ENCODE measurements at regions not wholly inside any gene's neighbourhood (a gene's known extent, or its start where the extent isn't known, plus 50 kb on each side); places are given as distances from the start of the nearest gene placed in this dataset.

DNA sequence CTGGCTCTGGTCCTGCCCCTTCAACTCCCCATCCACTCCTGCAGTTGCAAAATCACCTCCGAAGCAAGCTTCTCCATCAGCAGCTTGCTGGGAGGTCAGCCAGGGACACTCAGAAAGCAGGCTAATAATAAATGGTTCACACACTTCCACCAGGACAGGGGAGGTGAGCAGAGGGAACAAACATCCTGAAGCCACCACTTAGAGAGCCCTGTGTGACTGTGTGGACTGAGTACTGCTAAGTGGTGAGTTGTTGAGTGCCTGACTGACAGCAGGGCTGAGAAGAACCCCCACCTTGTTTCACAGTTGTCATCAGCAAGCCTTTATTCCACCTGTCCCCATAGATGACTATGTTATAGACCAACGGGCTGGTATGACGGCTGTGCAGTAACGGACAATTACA lies 213.9 kb downstream of the CBLN1 start:
- POLR2A ChIA-PET = no interaction called here
- Histone ChIP-seq H3K4me3 (ENCODE audit: low read length) (no peak overlapping the region), H3K27me3 (ENCODE audit: insufficient read depth, low read length, poor library complexity, severe bottlenecking) (no peaks in the 10 kb centered on the region), H3K9me3 (ENCODE audit: low read length) (no peaks in the 10 kb centered on the region), H3K27ac (ENCODE audit: low read depth, low read length) (no peak overlapping the region), H3K36me3 (ENCODE audit: insufficient read depth, low read length) (no peaks in the 10 kb centered on the region), H3K4me1 (ENCODE audit: insufficient read depth, low read length) (no peaks in the 10 kb centered on the region)
- Mint-ChIP-seq H3K27ac (no peak overlapping the region), H3K27me3 (no peaks in the 10 kb centered on the region), H3K4me3 (no peak overlapping the region), H3K4me1 (no peaks in the 10 kb centered on the region), H3K36me3 (no peaks in the 10 kb centered on the region), H3K9me3 (peaks cover 0 to 15% (median 2%) of the 10 kb centered on the region in 5 donors)
- no peak for DNase-seq
- CTCF ChIA-PET = no interaction called here

DNA sequence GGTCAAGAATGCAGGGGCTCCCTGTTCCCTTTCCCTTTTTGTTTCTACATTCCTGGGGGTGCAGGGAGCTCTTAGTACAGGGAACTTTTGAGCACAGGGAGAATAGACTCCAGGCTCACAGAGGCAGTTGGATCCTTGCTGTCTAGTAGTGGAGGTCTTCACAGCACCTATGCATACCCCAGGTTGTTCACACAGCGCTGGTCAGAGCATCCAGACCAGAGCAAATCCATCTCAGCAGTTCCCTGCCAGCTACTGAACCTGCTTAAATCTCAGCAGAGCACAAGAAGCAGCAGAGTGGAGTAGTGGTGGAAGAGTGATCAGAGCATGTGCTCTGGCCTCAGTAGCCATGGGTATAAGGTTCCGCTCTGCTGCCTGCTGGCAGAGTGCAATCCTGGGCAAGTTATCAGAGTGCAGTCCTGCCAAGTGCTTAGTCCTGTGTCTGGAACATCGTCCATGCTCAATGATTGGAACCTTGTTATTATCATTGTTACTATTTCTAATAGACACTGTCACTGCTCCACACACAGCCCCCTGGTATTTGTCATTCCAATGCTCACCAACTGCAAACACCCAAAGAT lies 220.4 kb downstream of the CBLN1 start:
- no peak overlapping the region for H3K27ac Mint-ChIP-seq
- CTCF ChIA-PET = interaction anchor here (0.8 kb wide), 1 partner anchor 48 kb away, joined by 3 read pairs; no protein-coding TSS in a partner anchor

DNA sequence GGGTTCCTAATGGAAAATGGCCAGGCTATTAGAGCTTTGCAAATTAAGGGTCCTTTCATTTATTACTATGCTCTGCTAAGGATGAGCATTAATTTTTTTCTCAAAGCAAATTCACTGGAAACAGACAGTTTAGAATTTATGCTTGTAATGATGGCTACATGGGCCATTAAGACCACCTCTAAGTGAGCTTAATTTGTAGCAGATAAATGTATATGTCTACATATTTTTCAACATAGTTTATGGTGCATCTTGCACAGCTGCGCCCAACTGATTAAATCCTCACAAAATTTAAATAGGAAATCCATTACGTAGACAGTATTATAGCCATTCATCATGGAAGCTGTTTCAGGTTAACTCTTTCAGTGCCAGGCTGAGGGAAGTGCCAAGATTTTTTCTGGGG lies 220.9 kb downstream of the CBLN1 start:
- Histone ChIP-seq H3K36me3 (ENCODE audit: insufficient read depth, low read length) (no peaks in the 10 kb centered on the region), H3K27me3 (ENCODE audit: insufficient read depth, low read length, poor library complexity, severe bottlenecking) (no peaks in the 10 kb centered on the region), H3K4me1 (ENCODE audit: insufficient read depth, low read length) (no peaks in the 10 kb centered on the region), H3K4me3 (ENCODE audit: low read length) (no peak overlapping the region), H3K9me3 (ENCODE audit: low read length) (no peaks in the 10 kb centered on the region), H3K27ac (ENCODE audit: low read depth, low read length) (no peak overlapping the region)
- no peak overlapping the region for H3K27ac Mint-ChIP-seq
- POLR2A ChIA-PET = no interaction called here
- no peaks in the 10 kb centered on the region for H3K4me1 Mint-ChIP-seq
- no peak for DNase-seq
- no peak overlapping the region for H3K4me3 Mint-ChIP-seq
- H3K9me3 Mint-ChIP-seq = peaks cover 0 to 9% (median 0%) of the 10 kb centered on the region in 5 donors
- CTCF ChIA-PET = interaction anchor here (0.8 kb wide), 1 partner anchor 47 kb away, joined by 3 read pairs; no protein-coding TSS in a partner anchor
- no peaks in the 10 kb centered on the region for H3K27me3 Mint-ChIP-seq
- no peaks in the 10 kb centered on the region for H3K36me3 Mint-ChIP-seq

More for the DNA sequence above, 220.4 kb downstream of the CBLN1 start:
- H3K4me1 ChIP-seq (ENCODE audit: insufficient read depth, low read length) = no peaks in the 10 kb centered on the region
- Mint-ChIP-seq H3K4me3 (no peak overlapping the region), H3K36me3 (no peaks in the 10 kb centered on the region), H3K27me3 (no peaks in the 10 kb centered on the region), H3K4me1 (no peaks in the 10 kb centered on the region), H3K9me3 (peaks cover 0 to 9% (median 0%) of the 10 kb centered on the region in 5 donors)
- no peak overlapping the region for H3K27ac ChIP-seq (ENCODE audit: low read depth, low read length)
- no peaks in the 10 kb centered on the region for H3K36me3 ChIP-seq (ENCODE audit: insufficient read depth, low read length)
- no peak for DNase-seq
- no peaks in the 10 kb centered on the region for H3K9me3 ChIP-seq (ENCODE audit: low read length)
- H3K4me3 ChIP-seq (ENCODE audit: low read length) = no peak overlapping the region
- no peaks in the 10 kb centered on the region for H3K27me3 ChIP-seq (ENCODE audit: insufficient read depth, low read length, poor library complexity, severe bottlenecking)
- POLR2A ChIA-PET = no interaction called here

DNA sequence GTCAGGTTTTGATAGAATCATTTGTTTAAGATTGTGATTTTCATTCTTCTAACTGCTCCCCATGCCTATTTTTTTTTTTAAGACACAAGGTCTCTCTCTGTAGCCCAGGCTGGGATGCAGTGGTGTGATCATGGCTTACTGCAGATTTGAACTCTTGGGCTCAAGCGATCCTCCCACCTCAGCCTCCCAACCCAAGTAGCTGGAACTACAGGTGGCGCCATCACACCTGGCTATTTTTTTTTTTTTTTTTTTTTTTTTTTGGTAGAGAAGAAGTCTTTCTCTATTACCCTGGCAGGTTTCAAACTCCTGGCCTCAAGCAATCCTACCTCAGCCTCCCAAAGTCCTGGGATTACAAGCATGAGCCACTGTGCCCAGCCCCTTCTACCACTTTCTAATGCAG lies 223.3 kb downstream of the CBLN1 start:
- Mint-ChIP-seq H3K27ac (no peak overlapping the region), H3K4me1 (no peaks in the 10 kb centered on the region), H3K36me3 (no peaks in the 10 kb centered on the region), H3K27me3 (no peaks in the 10 kb centered on the region), H3K9me3 (peaks cover 0 to 2% (median 0%) of the 10 kb centered on the region in 5 donors), H3K4me3 (no peak overlapping the region)
- CTCF ChIA-PET = no interaction called here
- H3K9me3 ChIP-seq (ENCODE audit: low read length) = no peaks in the 10 kb centered on the region
- no peak for DNase-seq
- POLR2A ChIA-PET = no interaction called here
- H3K27ac ChIP-seq (ENCODE audit: low read depth, low read length) = no peak overlapping the region
- no peaks in the 10 kb centered on the region for H3K27me3 ChIP-seq (ENCODE audit: insufficient read depth, low read length, poor library complexity, severe bottlenecking)
- no peaks in the 10 kb centered on the region for H3K4me1 ChIP-seq (ENCODE audit: insufficient read depth, low read length)
- no peak overlapping the region for H3K4me3 ChIP-seq (ENCODE audit: low read length)
- no peaks in the 10 kb centered on the region for H3K36me3 ChIP-seq (ENCODE audit: insufficient read depth, low read length)

DNA sequence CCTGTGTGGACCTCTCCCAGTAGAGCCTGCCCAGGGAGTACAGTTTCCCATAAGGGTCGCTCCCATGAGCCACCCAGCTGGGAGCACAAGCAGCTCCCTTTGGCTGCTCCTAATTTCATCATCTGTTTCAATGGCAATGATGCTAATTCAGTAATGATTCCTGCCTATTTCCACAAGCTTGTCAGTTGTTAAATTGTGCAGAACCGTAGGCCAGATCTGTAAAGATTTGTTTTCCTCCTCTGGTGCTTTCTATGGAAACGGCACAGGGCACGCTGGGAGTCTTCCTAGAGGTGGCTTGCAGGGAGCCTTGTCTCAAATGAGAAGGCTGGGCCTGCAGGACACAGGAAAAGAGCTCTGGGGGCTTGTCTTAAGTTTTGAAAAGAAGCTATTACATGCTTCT lies 223.7 kb downstream of the CBLN1 start:
- Mint-ChIP-seq H3K27me3 (no peaks in the 10 kb centered on the region), H3K27ac (no peak overlapping the region), H3K4me3 (no peak overlapping the region), H3K4me1 (no peaks in the 10 kb centered on the region), H3K36me3 (no peaks in the 10 kb centered on the region), H3K9me3 (peaks cover 0 to 3% (median 0%) of the 10 kb centered on the region in 5 donors)
- ChIA-PET POLR2A (no interaction called here), CTCF (no interaction called here)
- no peak for DNase-seq
- no peaks in the 10 kb centered on the region for H3K9me3 ChIP-seq (ENCODE audit: low read length)
- no peaks in the 10 kb centered on the region for H3K4me1 ChIP-seq (ENCODE audit: insufficient read depth, low read length)
- H3K4me3 ChIP-seq (ENCODE audit: low read length) = no peak overlapping the region
- no peaks in the 10 kb centered on the region for H3K27me3 ChIP-seq (ENCODE audit: insufficient read depth, low read length, poor library complexity, severe bottlenecking)
- H3K27ac ChIP-seq (ENCODE audit: low read depth, low read length) = no peak overlapping the region
- no peaks in the 10 kb centered on the region for H3K36me3 ChIP-seq (ENCODE audit: insufficient read depth, low read length)

DNA sequence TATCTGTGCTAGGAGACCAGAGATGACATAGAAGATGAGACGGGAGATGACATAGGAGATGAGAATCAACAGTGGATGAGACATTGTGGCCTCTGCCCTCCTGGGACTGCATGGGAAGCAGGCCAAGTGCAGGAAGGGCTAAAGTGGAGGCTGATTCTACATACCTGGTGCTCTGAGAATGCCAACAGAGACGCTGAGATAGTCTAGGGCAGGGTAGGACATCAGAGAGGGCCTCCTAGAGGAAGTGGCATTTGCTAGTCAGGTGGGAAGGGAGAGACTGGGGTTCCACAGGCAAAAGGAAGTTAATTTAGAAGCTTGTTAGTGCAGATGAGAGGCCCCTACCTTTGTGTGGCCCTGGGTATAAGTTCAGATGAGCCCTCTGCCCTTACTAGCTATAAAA lies 224.2 kb downstream of the CBLN1 start:
- peaks cover 0 to 3% of the 10 kb centered on the region in 2 donors for H3K27me3 Mint-ChIP-seq
- no peak overlapping the region for H3K4me3 Mint-ChIP-seq
- H3K27ac ChIP-seq (ENCODE audit: low read depth, low read length) = no peak overlapping the region
- no peaks in the 10 kb centered on the region for H3K27me3 ChIP-seq (ENCODE audit: insufficient read depth, low read length, poor library complexity, severe bottlenecking)
- no peak overlapping the region for H3K27ac Mint-ChIP-seq
- CTCF ChIA-PET = no interaction called here
- H3K36me3 Mint-ChIP-seq = no peaks in the 10 kb centered on the region
- no peak for DNase-seq
- H3K4me1 ChIP-seq (ENCODE audit: insufficient read depth, low read length) = no peaks in the 10 kb centered on the region
- no peaks in the 10 kb centered on the region for H3K9me3 ChIP-seq (ENCODE audit: low read length)
- peaks cover 0 to 2% (median 0%) of the 10 kb centered on the region in 5 donors for H3K9me3 Mint-ChIP-seq
- no peaks in the 10 kb centered on the region for H3K36me3 ChIP-seq (ENCODE audit: insufficient read depth, low read length)
- POLR2A ChIA-PET = no interaction called here
- H3K4me3 ChIP-seq (ENCODE audit: low read length) = no peak overlapping the region
- no peaks in the 10 kb centered on the region for H3K4me1 Mint-ChIP-seq

DNA sequence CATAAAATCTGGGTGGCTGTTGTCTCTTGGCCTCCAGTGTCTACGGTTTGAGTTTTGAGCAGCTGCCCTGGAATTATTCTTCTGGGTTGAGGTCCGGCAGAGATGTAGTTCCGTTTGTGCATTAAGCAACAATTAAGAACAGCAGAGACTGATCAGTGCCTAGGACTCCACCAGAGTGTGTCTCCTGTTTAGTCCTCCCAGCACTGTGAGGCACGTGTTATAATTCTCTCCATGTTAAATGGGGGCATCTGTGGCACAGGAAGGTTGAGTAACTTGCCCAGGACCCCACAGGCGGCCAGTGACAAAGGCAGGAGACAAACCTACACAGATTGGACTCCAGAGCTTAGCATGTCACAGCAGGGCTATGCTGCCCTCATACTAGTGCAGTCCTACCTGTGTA lies 225.1 kb downstream of the CBLN1 start:
- H3K27me3 ChIP-seq (ENCODE audit: insufficient read depth, low read length, poor library complexity, severe bottlenecking) = no peaks in the 10 kb centered on the region
- H3K4me1 ChIP-seq (ENCODE audit: insufficient read depth, low read length) = no peaks in the 10 kb centered on the region
- no peaks in the 10 kb centered on the region for H3K36me3 ChIP-seq (ENCODE audit: insufficient read depth, low read length)
- CTCF ChIA-PET = no interaction called here
- H3K4me3 ChIP-seq (ENCODE audit: low read length) = no peak overlapping the region
- Mint-ChIP-seq H3K4me3 (no peak overlapping the region), H3K27ac (no peak overlapping the region), H3K27me3 (peaks cover 0 to 3% of the 10 kb centered on the region in 2 donors), H3K36me3 (no peaks in the 10 kb centered on the region), H3K4me1 (no peaks in the 10 kb centered on the region), H3K9me3 (peaks cover 0 to 4% (median 0%) of the 10 kb centered on the region in 5 donors)
- POLR2A ChIA-PET = no interaction called here
- no peaks in the 10 kb centered on the region for H3K9me3 ChIP-seq (ENCODE audit: low read length)
- DNase-seq = no peak
- no peak overlapping the region for H3K27ac ChIP-seq (ENCODE audit: low read depth, low read length)

DNA sequence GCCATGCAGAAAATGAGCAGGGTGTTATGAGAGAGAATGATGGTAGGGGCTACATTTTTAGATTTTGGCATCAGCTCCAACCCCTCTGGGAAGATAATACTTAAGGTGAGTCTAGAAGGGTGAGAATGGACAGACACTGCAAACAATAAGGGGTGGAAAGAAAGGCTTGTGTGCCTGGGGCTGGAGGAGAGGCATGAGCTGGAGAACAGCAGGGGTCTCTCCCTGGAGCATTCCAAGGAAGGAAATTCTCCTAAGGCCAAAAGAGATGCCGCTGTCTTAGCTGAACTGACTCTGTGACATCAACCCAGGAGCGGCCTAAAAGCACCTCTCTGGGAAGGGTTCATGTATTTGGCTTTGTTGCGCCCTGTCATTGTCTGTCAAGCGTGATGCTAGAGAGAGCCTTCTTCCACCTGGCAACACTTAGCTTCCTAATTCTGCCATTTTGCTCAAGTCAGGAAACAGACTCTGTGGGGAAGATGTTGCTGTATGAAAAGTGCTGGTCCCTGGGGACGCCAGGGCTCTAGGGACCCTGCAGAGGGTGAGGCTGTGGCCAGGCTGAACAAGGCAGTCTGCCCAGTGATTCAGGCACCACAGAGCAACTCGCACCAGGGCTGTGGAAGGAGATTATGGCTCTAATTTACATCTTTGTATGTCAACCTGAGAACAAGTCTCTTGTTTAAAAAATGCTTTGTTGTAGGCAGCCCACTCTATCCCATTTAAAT lies 225.7 kb downstream of the CBLN1 start:
- Mint-ChIP-seq H3K27me3 (peaks cover 0 to 3% of the 10 kb centered on the region in 2 donors), H3K36me3 (no peaks in the 10 kb centered on the region), H3K4me1 (no peaks in the 10 kb centered on the region), H3K4me3 (no peak overlapping the region), H3K9me3 (peaks cover 0 to 6% (median 0%) of the 10 kb centered on the region in 5 donors), H3K27ac (no peak overlapping the region)
- H3K27me3 ChIP-seq (ENCODE audit: insufficient read depth, low read length, poor library complexity, severe bottlenecking) = no peaks in the 10 kb centered on the region
- H3K4me1 ChIP-seq (ENCODE audit: insufficient read depth, low read length) = no peaks in the 10 kb centered on the region
- H3K9me3 ChIP-seq (ENCODE audit: low read length) = no peaks in the 10 kb centered on the region
- H3K27ac ChIP-seq (ENCODE audit: low read depth, low read length) = no peak overlapping the region
- H3K4me3 ChIP-seq (ENCODE audit: low read length) = no peak overlapping the region
- ChIA-PET POLR2A (no interaction called here), CTCF (no interaction called here)
- no peak for DNase-seq
- H3K36me3 ChIP-seq (ENCODE audit: insufficient read depth, low read length) = no peaks in the 10 kb centered on the region

All from CD8-positive, alpha-beta memory T cell (primary cell).